Cardiac fibroblast (primary cell): ENCODE measurements at regions not wholly inside any gene's neighbourhood (a gene's known extent, or its start where the extent isn't known, plus 50 kb on each side); places are given as distances from the start of the nearest gene placed in this dataset.

ENCODE experiments used
- DNase-seq, 2 donors: peaks; one replicate each; pipeline versions ENCODE4 v3.0.0 to v3.0.0-alpha.2; 2010; ENCODE audit warnings: low read depth in 2 of 2
- H3K4me3 ChIP-seq, 2 donors: replicated peaks in 1 of 2; 1 replicate in 1 of 2; 2 replicates in 1 of 2; pipeline ENCODE4 v1.5.1; 2011; ENCODE audit warnings: low read depth in 2 of 2, low read length in 2 of 2, mild to moderate bottlenecking in 2 of 2, moderate library complexity in 1 of 2
- CTCF ChIP-seq: IDR thresholded peaks from one replicate; pipeline ENCODE4 v1.5.1; 2011; ENCODE audit warnings: low read depth, mild to moderate bottlenecking, low read length, inconsistent platforms

- no peak overlapping the region for H3K4me3 ChIP-seq
- TF ChIP-seq CTCF, result no peak
- no peak for DNase-seq
These were observed 93.7 kb upstream of the DAP start for GRCh38 chr5:10854506-10855277.

GRCh38 chr5:10853154-10853553 is 92.1 kb upstream of the DAP start:
- no peak for DNase-seq
- TF ChIP-seq CTCF, result no peak
- H3K4me3 ChIP-seq, result no peak overlapping the region

GRCh38 chr5:10849278-10849677 is 88.2 kb upstream of the DAP start:
- DNase-seq, result peak in 1 of 2 donors; percentile 39
- TF ChIP-seq CTCF, result no peak
- no peak overlapping the region for H3K4me3 ChIP-seq

GRCh38 chr5:10844016-10844415 is 83.0 kb upstream of the DAP start:
- DNase-seq, result no peak
- no peak for TF ChIP-seq CTCF
- H3K4me3 ChIP-seq, result no peak overlapping the region

GRCh38 chr5:10842823-10843222 is 81.8 kb upstream of the DAP start:
- no peak overlapping the region for H3K4me3 ChIP-seq
- no peak for TF ChIP-seq CTCF

GRCh38 chr5:10839916-10840599 is 79.0 kb upstream of the DAP start:
- no peak overlapping the region for H3K4me3 ChIP-seq
- TF ChIP-seq CTCF, result no peak
- DNase-seq, result no peak

More at GRCh38 chr5:10842823-10843222, 81.8 kb upstream of the DAP start:
- no peak for DNase-seq
